GM12865 (cell line): ENCODE measurements at regions not wholly inside any gene's neighbourhood (a gene's known extent, or its start where the extent isn't known, plus 50 kb on each side); places are given as distances from the start of the nearest gene placed in this dataset.

Experiments
- DNase-seq: peaks from one replicate; pipeline ENCODE4 v3.0.0; 2010; ENCODE audit warnings: low read depth
- H3K4me3 ChIP-seq: 2 replicates; pipeline ENCODE4 v1.5.1; 2011; ENCODE audit warnings: mild to moderate bottlenecking, low read depth, low read length, control low read depth
- TF ChIP-seq, protein P1 (sequence below): IDR thresholded peaks from 2 replicates; pipeline ENCODE4 v1.5.1; 2011; ENCODE audit warnings: low read length, control low read depth, low read depth, inconsistent platforms; ENCODE audit not compliant: insufficient read depth; ENCODE audit errors: missing control alignments

DNA sequence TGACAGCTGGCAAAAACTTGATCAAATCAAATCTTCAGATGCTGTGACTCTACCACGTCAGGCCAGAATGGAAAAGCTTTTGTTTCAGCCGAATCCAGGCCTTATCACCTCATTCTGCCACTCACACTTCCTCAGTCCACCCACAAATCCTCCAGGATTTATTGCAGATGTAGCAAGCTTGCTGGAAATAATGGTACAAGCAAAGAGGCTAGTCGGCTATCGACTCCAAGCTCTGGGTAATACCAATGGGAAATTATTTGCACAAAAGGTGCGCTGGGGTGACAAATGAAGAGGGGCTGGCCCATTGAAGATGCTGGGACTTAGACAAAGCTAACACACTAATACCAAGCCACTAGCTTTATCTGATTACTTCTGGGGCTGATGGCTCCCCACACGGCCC is 250.5 kb downstream of the ASCL1 start:
- no peak overlapping the region for H3K4me3 ChIP-seq
- DNase-seq = no peak
- TF ChIP-seq, protein P1, sequence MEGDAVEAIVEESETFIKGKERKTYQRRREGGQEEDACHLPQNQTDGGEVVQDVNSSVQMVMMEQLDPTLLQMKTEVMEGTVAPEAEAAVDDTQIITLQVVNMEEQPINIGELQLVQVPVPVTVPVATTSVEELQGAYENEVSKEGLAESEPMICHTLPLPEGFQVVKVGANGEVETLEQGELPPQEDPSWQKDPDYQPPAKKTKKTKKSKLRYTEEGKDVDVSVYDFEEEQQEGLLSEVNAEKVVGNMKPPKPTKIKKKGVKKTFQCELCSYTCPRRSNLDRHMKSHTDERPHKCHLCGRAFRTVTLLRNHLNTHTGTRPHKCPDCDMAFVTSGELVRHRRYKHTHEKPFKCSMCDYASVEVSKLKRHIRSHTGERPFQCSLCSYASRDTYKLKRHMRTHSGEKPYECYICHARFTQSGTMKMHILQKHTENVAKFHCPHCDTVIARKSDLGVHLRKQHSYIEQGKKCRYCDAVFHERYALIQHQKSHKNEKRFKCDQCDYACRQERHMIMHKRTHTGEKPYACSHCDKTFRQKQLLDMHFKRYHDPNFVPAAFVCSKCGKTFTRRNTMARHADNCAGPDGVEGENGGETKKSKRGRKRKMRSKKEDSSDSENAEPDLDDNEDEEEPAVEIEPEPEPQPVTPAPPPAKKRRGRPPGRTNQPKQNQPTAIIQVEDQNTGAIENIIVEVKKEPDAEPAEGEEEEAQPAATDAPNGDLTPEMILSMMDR = no peak

DNA sequence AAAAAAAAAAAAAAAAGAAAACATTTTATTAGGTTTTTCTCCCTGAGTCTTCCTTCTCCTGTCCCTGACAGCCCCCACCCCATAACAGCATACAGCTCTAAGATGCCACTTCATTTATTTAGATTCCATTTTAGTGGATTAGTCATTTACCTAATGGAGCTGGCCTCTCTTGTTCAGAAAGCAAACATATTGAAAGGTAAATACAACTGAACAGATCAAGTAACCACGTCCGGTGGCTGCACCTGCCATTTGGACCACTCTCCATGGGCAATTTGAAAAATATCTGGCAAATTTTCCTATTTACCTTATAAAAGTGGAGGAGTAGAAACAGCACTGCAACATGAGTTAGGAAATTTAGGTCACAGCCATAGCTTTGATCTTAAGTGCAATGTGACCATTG is 254.6 kb downstream of the C12orf42 start:
- TF ChIP-seq, protein P1 = no peak
- DNase-seq = no peak
- no peak overlapping the region for H3K4me3 ChIP-seq

- TF ChIP-seq, protein P1 = no peak
- DNase-seq = no peak
- no peak overlapping the region for H3K4me3 ChIP-seq
Measured at GRCh38 chr12:103244596-103244995, 251.2 kb downstream of the C12orf42 start.

GRCh38 chr12:103247531-103247930 is 248.2 kb downstream of the C12orf42 start:
- no peak for DNase-seq
- TF ChIP-seq, protein P1 = no peak
- H3K4me3 ChIP-seq = no peak overlapping the region

DNA sequence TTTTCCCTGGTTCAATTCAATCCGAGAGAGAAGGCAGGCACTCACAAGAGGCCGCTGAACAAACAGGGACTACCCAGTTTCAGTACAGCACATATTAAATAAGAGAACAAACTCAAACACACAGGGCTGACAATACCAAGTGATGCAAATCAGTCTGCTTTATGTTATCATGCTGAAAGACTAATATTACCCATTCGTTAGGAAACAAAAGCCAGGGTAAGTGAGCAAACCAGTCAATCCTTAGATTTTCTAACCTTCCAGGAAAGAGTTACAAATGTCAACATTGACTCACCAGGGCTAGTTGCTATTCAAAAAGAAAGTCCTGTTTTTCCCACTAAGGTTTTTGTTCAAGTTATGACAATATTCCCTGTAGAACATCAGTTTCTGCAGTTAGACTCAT is 246.2 kb downstream of the C12orf42 start:
- TF ChIP-seq, protein P1 = no peak
- DNase-seq = no peak
- no peak overlapping the region for H3K4me3 ChIP-seq

DNA sequence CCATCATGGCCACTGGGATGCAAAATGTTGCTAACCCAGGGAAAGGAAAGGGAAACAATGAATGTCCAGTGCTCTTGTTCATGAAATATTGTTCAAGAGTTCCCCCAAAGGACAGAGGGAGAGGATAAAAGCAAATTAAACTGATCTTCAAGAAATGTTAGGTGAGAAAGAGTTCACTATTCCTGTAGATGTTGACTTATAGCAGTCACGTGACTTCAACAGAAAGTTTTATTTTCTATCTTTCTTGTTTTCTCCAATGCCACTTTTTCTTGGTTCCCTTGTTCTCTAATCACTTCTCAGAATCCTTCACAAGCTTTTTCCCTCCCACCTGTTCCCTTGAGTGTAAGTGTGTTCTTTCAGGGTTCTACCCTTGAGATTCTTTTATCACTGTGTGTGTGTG is 245.3 kb downstream of the C12orf42 start:
- DNase-seq = no peak
- no peak overlapping the region for H3K4me3 ChIP-seq
- TF ChIP-seq, protein P1 = no peak
